RKO (cell line): ENCODE measurements at regions not wholly inside any gene's neighbourhood (a gene's known extent, or its start where the extent isn't known, plus 50 kb on each side); places are given as distances from the start of the nearest gene placed in this dataset.

Source experiments
- DNase-seq: peaks from one replicate; pipeline ENCODE4 v3.0.0-alpha.2; 2016; ENCODE audit warnings: low spot score

DNA sequence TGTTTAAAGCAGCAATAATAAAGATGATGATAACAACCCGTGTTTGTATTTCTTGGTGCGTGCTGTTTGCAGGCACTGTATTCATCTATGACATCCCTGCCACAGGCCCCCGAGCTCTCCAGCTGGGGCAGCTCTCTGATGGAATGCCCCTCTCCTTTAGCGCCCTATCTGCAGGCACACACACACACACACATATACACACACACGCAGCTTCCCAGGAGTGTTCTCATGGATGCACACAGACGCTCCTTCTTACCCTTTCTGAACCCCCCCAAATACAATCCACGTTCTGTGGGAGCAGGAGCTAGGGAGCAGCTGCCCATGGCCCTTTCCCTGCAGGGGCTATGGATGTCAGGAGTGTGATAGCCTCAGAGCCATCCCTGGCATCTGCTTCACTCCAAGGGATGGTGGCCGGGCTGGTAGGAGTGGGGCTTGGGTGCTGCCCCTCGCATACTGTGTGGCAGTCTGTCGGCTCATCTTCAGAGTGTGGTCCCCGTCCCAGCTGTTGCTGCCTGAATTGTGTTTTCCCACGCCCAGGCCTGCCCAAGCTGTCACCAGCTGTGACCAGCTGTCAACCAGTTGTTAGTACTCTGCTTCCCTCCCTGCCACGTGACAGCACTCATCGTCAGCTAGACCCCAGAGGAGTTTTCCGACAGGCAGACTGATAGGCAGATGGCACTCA lies 50.8 kb upstream of the MYCN start:
- DNase-seq = no peak

DNA sequence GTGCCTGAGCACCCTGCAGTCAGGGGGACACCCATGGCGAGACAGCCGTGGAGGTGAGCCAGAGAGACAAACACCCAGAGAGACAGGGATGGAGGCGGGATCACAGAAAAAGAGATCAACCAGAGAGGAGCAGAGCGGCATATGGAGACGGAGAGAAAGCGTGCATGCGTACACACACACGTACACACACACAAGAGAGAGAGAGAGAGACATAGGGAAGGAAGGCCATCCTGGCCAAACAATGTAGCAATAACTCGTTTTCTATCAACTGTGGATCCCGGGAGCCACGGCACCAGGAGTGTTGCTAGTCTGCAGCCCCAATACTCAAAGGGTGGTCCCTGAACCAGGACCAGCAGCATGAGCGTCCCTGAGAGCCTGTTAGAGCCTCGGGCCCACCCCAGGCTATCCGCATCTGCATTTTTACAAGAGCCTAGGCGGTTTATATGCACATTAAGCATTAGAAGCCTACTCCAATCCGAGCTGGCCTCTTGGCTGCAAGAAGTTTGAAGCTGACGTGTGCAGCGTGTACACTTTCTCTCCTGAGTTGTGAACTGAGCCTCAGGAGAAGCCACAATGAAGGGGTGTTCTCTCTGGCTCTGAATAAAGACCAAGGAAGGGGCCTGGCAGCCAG lies 50.1 kb upstream of the MYCN start:
- no peak for DNase-seq
